GM23338 (cell line): ENCODE measurements at regions not wholly inside any gene's neighbourhood (a gene's known extent, or its start where the extent isn't known, plus 50 kb on each side); places are given as distances from the start of the nearest gene placed in this dataset.

Experiments
- CREB1 ChIP-seq: fragments of 250-450 bp; sonication (Bioruptor Pico); IDR thresholded peaks from 2 replicates; pipeline ENCODE4 v1.5.0; 2020; ENCODE audit warnings: low read depth, mild to moderate bottlenecking, moderate library complexity
- CTCF ChIP-seq, 2 experiments: fragments of 200-600 bp in 1 of 2; sonication (generic) in 1 of 2; conservative IDR thresholded peaks; 2 replicates each; pipeline versions ENCODE4 v1.5.1 to v1.6.1; 2016 to 2017; ENCODE audit warnings: antibody characterized with exemption in 2 of 2, low read depth in 2 of 2, mild to moderate bottlenecking in 2 of 2, moderate library complexity in 1 of 2
- ETS1 ChIP-seq: IDR thresholded peaks from 2 replicates; pipeline ENCODE4 v1.6.1; 2016; ENCODE audit warnings: antibody characterized with exemption
- EZH2 ChIP-seq: fragments of 200-600 bp; sonication (generic); IDR thresholded peaks from one replicate; pipeline ENCODE4 v1.8.0; 2017; ENCODE audit warnings: antibody characterized with exemption, mild to moderate bottlenecking, low read depth; ENCODE audit not compliant: unreplicated experiment
- EZH2phosphoT487 ChIP-seq: fragments of 200-600 bp; sonication (generic); IDR thresholded peaks from one replicate; pipeline ENCODE4 v1.8.1; 2018; ENCODE audit warnings: antibody characterized with exemption; ENCODE audit not compliant: unreplicated experiment
- JUNB ChIP-seq: IDR thresholded peaks from one replicate; pipeline ENCODE4 v1.6.1; 2016; ENCODE audit warnings: antibody characterized with exemption; ENCODE audit not compliant: unreplicated experiment
- NANOG ChIP-seq: IDR thresholded peaks from 2 replicates; pipeline ENCODE4 v1.6.1; 2016; ENCODE audit warnings: antibody characterized with exemption, borderline replicate concordance
- POLR2AphosphoS5 ChIP-seq: IDR thresholded peaks from 2 replicates; pipeline ENCODE4 v1.6.1; 2016; ENCODE audit warnings: antibody characterized with exemption, low read depth
- REST ChIP-seq: IDR thresholded peaks from one replicate; pipeline ENCODE4 v1.6.1; 2018; ENCODE audit warnings: antibody characterized with exemption; ENCODE audit not compliant: unreplicated experiment
- STAT1 ChIP-seq: IDR thresholded peaks from one replicate; pipeline ENCODE4 v1.6.1; 2016; ENCODE audit warnings: antibody characterized with exemption; ENCODE audit not compliant: unreplicated experiment
- ZNF114 ChIP-seq: fragments of 250-450 bp; sonication (Bioruptor Pico); IDR thresholded peaks from 2 replicates; pipeline ENCODE4 v1.5.0; 2020; ENCODE audit warnings: mild to moderate bottlenecking, moderate library complexity
- ZNF331 ChIP-seq: fragments of 250-450 bp; sonication (Bioruptor Pico); IDR thresholded peaks from 2 replicates; pipeline ENCODE4 v1.5.0; 2020; ENCODE audit warnings: low read depth, mild to moderate bottlenecking, moderate library complexity
- ZNF462 ChIP-seq: fragments of 250-450 bp; sonication (Bioruptor Pico); IDR thresholded peaks from 2 replicates; pipeline ENCODE4 v1.5.0; 2020; ENCODE audit warnings: mild to moderate bottlenecking, moderate library complexity

- TF ChIP-seq CTCF (conservative IDR thresholded peaks at IDR 0.05; ENCODE audit: low read depth in 2 of 2) (no peak), POLR2AphosphoS5 (no peak), ETS1 (no peak), EZH2 (no peak), CREB1 (no peak), ZNF331 (CRISPR knock-in tag) (no peak), EZH2phosphoT487 (no peak), JUNB (no peak), ZNF114 (no peak), REST (no peak), STAT1 (no peak), NANOG (no peak), ZNF462 (CRISPR knock-in tag) (no peak)
Observed at GRCh38 chr15:38928431-38928830, 363.8 kb upstream of the RASGRP1 start.
